ENCODE measurements at regions not wholly inside any gene's neighbourhood (a gene's known extent, or its start where the extent isn't known, plus 50 kb on each side); places are given as distances from the start of the nearest gene placed in this dataset.

- DNase-seq (ENCODE audit: low spot score) (peak; percentile 65), FAIRE-seq (no peak)
Observed at GRCh38 chr10:94279835-94280709, 82.7 kb downstream of the NOC3L start.

DNA sequence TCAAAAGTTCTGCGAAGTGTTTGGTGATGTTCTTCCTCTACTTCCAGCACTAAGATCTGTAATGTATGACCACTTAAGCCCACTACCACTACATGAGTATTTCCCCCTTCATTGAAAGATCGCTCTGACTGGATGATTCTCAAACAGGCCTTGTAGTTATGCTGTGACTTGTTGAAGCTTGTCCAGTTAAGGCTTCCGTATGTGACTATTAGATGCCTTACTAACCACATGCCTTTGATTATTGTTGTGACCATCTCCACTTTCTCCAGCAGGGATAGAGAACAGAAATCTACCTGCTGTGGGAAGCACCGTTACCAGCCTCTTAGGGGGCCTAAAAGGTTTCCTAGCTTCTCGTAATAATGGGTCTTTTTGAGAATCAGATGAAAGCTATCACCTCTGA is 81.1 kb downstream of the NOC3L start:
- DNase-seq (ENCODE audit: low spot score) (no peak), FAIRE-seq (no peak)

- FAIRE-seq (no peak), DNase-seq (ENCODE audit: low spot score) (no peak)
Observed at GRCh38 chr10:94282369-94282768, 80.4 kb downstream of the NOC3L start.

Measured in urothelium cell line (cell line).